Fibroblast of lung (primary cell): ENCODE measurements at regions not wholly inside any gene's neighbourhood (a gene's known extent, or its start where the extent isn't known, plus 50 kb on each side); places are given as distances from the start of the nearest gene placed in this dataset.
"Not testable (repeated sequence)": the region's sequence is repeated elsewhere in the genome, so short reads cannot be mapped to it uniquely, and the experiment has no call there.

Experiments used
- DNase-seq, 2 donors: peaks; one replicate each; pipeline versions ENCODE4 v3.0.0 to v3.0.0-alpha.2; 2010; ENCODE audit warnings: low read depth in 2 of 2
- H2AFZ ChIP-seq: 2 replicates; pipeline ENCODE4 v1.5.1; 2012; ENCODE audit warnings: low read length, control low read depth, inconsistent platforms
- H3K27ac ChIP-seq: 2 replicates; pipeline ENCODE4 v1.5.1; 2011; ENCODE audit warnings: low read length, control low read depth; ENCODE audit not compliant: insufficient read depth
- H3K27me3 ChIP-seq: 2 replicates; pipeline ENCODE4 v1.5.1; 2011; ENCODE audit warnings: mild to moderate bottlenecking, low read length; ENCODE audit not compliant: control insufficient read depth, insufficient read depth
- H3K36me3 ChIP-seq: 2 replicates; pipeline ENCODE4 v1.5.1; 2011; ENCODE audit warnings: low read length; ENCODE audit not compliant: control insufficient read depth, insufficient read depth
- H3K4me1 ChIP-seq: 2 replicates; pipeline ENCODE4 v1.5.1; 2011; ENCODE audit warnings: low read length; ENCODE audit not compliant: control insufficient read depth, insufficient read depth; ENCODE audit errors: extremely low read depth
- H3K4me2 ChIP-seq: 2 replicates; pipeline ENCODE4 v1.5.1; 2011; ENCODE audit warnings: low read length, control low read depth; ENCODE audit not compliant: insufficient read depth; ENCODE audit errors: extremely low read depth
- H3K4me3 ChIP-seq, 4 experiments: fragments of 200-600 bp in 1 of 4; sonication (generic) in 1 of 4; replicated peaks in 1 of 4; 2 replicates each; pipeline ENCODE4 v1.5.1; 2011 to 2016; ENCODE audit warnings: low read length in 4 of 4, low read depth in 3 of 4, mild to moderate bottlenecking in 3 of 4, control low read depth in 2 of 4, inconsistent platforms in 1 of 4, mixed read lengths in 1 of 4; ENCODE audit not compliant: insufficient read depth in 1 of 4; ENCODE audit errors: control extremely low read depth in 1 of 4
- H3K79me2 ChIP-seq: 2 replicates; pipeline ENCODE4 v1.5.1; 2012; ENCODE audit warnings: mild to moderate bottlenecking, low read length, inconsistent platforms; ENCODE audit not compliant: control insufficient read depth, insufficient read depth
- H3K9ac ChIP-seq: 2 replicates; pipeline ENCODE4 v1.5.1; 2011; ENCODE audit warnings: mild to moderate bottlenecking, low read length, control low read depth; ENCODE audit not compliant: insufficient read depth
- H3K9me3 ChIP-seq: 2 replicates; pipeline ENCODE4 v1.5.1; 2012; ENCODE audit warnings: low read depth, low read length; ENCODE audit not compliant: control insufficient read depth, insufficient read depth
- H4K20me1 ChIP-seq: 2 replicates; pipeline ENCODE4 v1.5.1; 2011; ENCODE audit warnings: low read length; ENCODE audit not compliant: control insufficient read depth, insufficient read depth; ENCODE audit errors: extremely low read depth
- EZH2 ChIP-seq: IDR thresholded peaks from 2 replicates; pipeline ENCODE4 v1.5.1; 2012; ENCODE audit warnings: low read length, control low read depth, mild to moderate bottlenecking; ENCODE audit errors: missing control alignments
- TF ChIP-seq, protein P1 (sequence below), 2 donors: IDR thresholded peaks in 1 of 2; conservative IDR thresholded peaks in 1 of 2; 1 replicate in 1 of 2; 2 replicates in 1 of 2; pipeline ENCODE4 v1.5.1; 2011 to 2012; ENCODE audit warnings: low read length in 2 of 2, control low read depth in 1 of 2, inconsistent platforms in 1 of 2, low read depth in 1 of 2, mild to moderate bottlenecking in 1 of 2

- no peaks in the 10 kb centered on the region for H3K4me1 ChIP-seq
- H3K4me3 ChIP-seq: no peak overlapping the region
- no peaks in the 10 kb centered on the region for H4K20me1 ChIP-seq
- H3K79me2 ChIP-seq: no peaks in the 10 kb centered on the region
- no peak overlapping the region for H3K27ac ChIP-seq
- TF ChIP-seq, protein P1, sequence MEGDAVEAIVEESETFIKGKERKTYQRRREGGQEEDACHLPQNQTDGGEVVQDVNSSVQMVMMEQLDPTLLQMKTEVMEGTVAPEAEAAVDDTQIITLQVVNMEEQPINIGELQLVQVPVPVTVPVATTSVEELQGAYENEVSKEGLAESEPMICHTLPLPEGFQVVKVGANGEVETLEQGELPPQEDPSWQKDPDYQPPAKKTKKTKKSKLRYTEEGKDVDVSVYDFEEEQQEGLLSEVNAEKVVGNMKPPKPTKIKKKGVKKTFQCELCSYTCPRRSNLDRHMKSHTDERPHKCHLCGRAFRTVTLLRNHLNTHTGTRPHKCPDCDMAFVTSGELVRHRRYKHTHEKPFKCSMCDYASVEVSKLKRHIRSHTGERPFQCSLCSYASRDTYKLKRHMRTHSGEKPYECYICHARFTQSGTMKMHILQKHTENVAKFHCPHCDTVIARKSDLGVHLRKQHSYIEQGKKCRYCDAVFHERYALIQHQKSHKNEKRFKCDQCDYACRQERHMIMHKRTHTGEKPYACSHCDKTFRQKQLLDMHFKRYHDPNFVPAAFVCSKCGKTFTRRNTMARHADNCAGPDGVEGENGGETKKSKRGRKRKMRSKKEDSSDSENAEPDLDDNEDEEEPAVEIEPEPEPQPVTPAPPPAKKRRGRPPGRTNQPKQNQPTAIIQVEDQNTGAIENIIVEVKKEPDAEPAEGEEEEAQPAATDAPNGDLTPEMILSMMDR (conservative IDR thresholded peaks at IDR 0.05 in 1 of 2, IDR thresholded peaks at IDR 0.05 in 1 of 2; ENCODE audit: low read depth in 1 of 2, low read length in 2 of 2): no peak
- no peak for TF ChIP-seq EZH2
- no peaks in the 10 kb centered on the region for H3K9me3 ChIP-seq
- no peak overlapping the region for H2AFZ ChIP-seq
- H3K4me2 ChIP-seq: no peak overlapping the region
- no peaks in the 10 kb centered on the region for H3K36me3 ChIP-seq
- H3K9ac ChIP-seq: no peak overlapping the region
- no peaks in the 10 kb centered on the region for H3K27me3 ChIP-seq
- DNase-seq: no peak
Measured at GRCh38 chr3:95237783-95238182, 1174.9 kb downstream of the NSUN3 start.

DNA sequence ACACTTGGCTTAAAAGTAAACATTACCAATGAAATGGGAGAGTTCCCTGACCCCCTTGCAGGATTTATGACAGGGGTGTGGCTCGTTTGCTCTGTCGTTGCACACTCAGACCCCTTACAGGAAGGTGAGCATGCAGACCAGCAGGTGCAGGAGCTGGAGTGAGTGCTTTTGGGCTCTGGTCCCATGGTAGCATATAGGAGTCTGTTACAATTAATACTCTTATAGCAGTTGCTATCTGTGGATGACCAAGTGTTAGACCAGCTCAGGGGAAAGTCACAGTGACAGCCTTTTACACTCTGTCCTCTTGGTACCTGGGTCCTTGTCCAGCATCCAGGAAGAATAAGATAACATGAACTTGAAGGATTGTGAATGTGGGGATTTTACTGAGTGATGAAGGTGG, 1177.5 kb downstream of the NSUN3 start:
- H3K9me3 ChIP-seq: no peaks in the 10 kb centered on the region
- H3K4me2 ChIP-seq: no peak overlapping the region
- H3K9ac ChIP-seq: no peak overlapping the region
- H3K4me3 ChIP-seq: no peak overlapping the region
- H2AFZ ChIP-seq: no peak overlapping the region
- no peaks in the 10 kb centered on the region for H3K36me3 ChIP-seq
- H4K20me1 ChIP-seq: no peaks in the 10 kb centered on the region
- H3K27me3 ChIP-seq: no peaks in the 10 kb centered on the region
- no peak overlapping the region for H3K27ac ChIP-seq
- DNase-seq: no peak
- H3K4me1 ChIP-seq: no peaks in the 10 kb centered on the region
- no peaks in the 10 kb centered on the region for H3K79me2 ChIP-seq
- TF ChIP-seq EZH2: no peak
- TF ChIP-seq, protein P1 (conservative IDR thresholded peaks at IDR 0.05 in 1 of 2, IDR thresholded peaks at IDR 0.05 in 1 of 2; ENCODE audit: low read depth in 1 of 2, low read length in 2 of 2): no peak

- not testable (repeated sequence) for H3K27ac ChIP-seq, H3K4me1 ChIP-seq, H3K9me3 ChIP-seq, H2AFZ ChIP-seq, H4K20me1 ChIP-seq, H3K36me3 ChIP-seq, H3K27me3 ChIP-seq, H3K9ac ChIP-seq, H3K4me3 ChIP-seq, DNase-seq, H3K4me2 ChIP-seq, H3K79me2 ChIP-seq
Measured at GRCh38 chr3:95241256-95241655, 1178.4 kb downstream of the NSUN3 start.
